IMR-90 (cell line): ENCODE measurements at regions not wholly inside any gene's neighbourhood (a gene's known extent, or its start where the extent isn't known, plus 50 kb on each side); places are given as distances from the start of the nearest gene placed in this dataset.

Experiments used
- BHLHE40 ChIP-seq: fragments of 150-350 bp; IDR thresholded peaks from 2 replicates; pipeline ENCODE4 v1.6.1; 2016; ENCODE audit warnings: mild to moderate bottlenecking, low read depth, low read length
- MAZ ChIP-seq: IDR thresholded peaks from 2 replicates; pipeline ENCODE4 v1.6.1; 2012; ENCODE audit warnings: low read depth, mild to moderate bottlenecking, low read length, improper control_type of control experiment, moderate library complexity, borderline replicate concordance
- NFE2L2 ChIP-seq: fragments of 150-350 bp; IDR thresholded peaks from 2 replicates; pipeline ENCODE4 v1.6.1; 2016; ENCODE audit warnings: low read depth, mild to moderate bottlenecking, low read length
- POLR2A ChIP-seq: IDR thresholded peaks from 2 replicates; pipeline ENCODE4 v1.6.1; 2012; ENCODE audit warnings: mild to moderate bottlenecking, low read depth, low read length
- RAD21 ChIP-seq: IDR thresholded peaks from 2 replicates; pipeline ENCODE4 v1.6.1; 2012; ENCODE audit warnings: low read length, improper control_type of control experiment
- TF ChIP-seq, protein P1 (sequence below): conservative IDR thresholded peaks from 2 replicates; pipeline ENCODE4 v1.5.1; 2012; ENCODE audit warnings: mild to moderate bottlenecking, low read depth, low read length, improper control_type of control experiment
- TF ChIP-seq, protein P2 (sequence below): fragments of 150-350 bp; IDR thresholded peaks from 2 replicates; pipeline ENCODE4 v1.6.1; 2017; ENCODE audit warnings: mild to moderate bottlenecking, antibody characterized with exemption, low read length, low read depth

GRCh38 chr13:54705738-54706137, 1677.1 kb downstream of the OLFM4 start:
- no peak for TF ChIP-seq MAZ
- TF ChIP-seq, protein P1, sequence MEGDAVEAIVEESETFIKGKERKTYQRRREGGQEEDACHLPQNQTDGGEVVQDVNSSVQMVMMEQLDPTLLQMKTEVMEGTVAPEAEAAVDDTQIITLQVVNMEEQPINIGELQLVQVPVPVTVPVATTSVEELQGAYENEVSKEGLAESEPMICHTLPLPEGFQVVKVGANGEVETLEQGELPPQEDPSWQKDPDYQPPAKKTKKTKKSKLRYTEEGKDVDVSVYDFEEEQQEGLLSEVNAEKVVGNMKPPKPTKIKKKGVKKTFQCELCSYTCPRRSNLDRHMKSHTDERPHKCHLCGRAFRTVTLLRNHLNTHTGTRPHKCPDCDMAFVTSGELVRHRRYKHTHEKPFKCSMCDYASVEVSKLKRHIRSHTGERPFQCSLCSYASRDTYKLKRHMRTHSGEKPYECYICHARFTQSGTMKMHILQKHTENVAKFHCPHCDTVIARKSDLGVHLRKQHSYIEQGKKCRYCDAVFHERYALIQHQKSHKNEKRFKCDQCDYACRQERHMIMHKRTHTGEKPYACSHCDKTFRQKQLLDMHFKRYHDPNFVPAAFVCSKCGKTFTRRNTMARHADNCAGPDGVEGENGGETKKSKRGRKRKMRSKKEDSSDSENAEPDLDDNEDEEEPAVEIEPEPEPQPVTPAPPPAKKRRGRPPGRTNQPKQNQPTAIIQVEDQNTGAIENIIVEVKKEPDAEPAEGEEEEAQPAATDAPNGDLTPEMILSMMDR: no peak
- TF ChIP-seq BHLHE40: no peak
- TF ChIP-seq POLR2A: no peak
- TF ChIP-seq, protein P2, sequence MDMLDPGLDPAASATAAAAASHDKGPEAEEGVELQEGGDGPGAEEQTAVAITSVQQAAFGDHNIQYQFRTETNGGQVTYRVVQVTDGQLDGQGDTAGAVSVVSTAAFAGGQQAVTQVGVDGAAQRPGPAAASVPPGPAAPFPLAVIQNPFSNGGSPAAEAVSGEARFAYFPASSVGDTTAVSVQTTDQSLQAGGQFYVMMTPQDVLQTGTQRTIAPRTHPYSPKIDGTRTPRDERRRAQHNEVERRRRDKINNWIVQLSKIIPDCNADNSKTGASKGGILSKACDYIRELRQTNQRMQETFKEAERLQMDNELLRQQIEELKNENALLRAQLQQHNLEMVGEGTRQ: no peak
- TF ChIP-seq RAD21: no peak
- no peak for TF ChIP-seq NFE2L2
